Stimulated activated CD4-positive, alpha-beta T cell treated with anti-CD3 and anti-CD28 coated beads, Interleukin-2, amount 100 ng/mL, for 24 hours (primary cell): ENCODE measurements at regions not wholly inside any gene's neighbourhood (a gene's known extent, or its start where the extent isn't known, plus 50 kb on each side); places are given as distances from the start of the nearest gene placed in this dataset.
"Not testable (repeated sequence)": the region's sequence is repeated elsewhere in the genome, so short reads cannot be mapped to it uniquely, and the experiment has no call there.

Experiments used
- DNase-seq, 2 donors: peaks; one replicate each; pipeline ENCODE4 v3.0.0-alpha.2; 2020

DNA sequence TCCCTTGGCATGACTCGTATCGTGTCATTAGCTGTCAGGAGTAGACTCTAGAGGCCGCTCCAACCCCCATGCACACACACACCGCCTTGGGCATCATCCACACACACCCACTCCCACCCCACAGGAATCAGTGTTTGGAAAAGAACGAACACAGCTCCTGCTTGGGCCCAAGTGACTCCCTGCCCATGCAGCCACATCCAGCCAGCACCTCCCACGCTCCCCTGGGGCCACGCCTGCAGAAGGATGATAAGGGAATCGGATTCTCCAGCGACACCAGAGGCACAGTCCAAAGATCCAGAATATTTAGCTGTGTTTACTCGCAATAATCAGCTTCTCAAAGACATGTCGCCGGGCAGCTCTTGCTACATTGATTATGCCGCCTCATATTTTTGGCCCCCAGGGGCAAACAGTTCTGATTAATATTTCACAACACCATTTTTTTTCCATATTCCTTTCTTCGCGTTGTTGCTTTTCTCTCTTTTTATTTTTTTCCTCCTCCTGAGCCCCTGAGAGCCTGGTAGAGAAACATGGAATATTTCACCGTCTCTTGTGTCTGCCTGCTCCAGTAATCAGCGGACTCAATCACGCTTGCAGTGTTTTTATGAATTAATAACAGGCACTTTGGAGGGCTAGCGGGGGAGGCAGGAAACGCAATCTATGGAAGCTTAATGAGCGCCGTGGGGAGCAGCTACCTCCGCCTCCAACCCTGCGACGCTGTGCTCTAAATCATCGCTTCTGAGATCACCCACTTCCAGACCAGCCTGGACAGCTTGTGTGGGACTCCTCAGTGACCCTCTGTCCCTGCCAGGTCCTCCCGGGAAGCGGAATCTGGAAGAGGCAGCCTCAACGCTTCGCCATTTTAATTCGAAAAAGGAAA is 221.4 kb downstream of the TLE3 start:
- no peak for DNase-seq

GRCh38 chr15:69879963-69880362 is 217.8 kb downstream of the TLE3 start:
- DNase-seq: not testable (repeated sequence)

- DNase-seq: no peak
Observed at GRCh38 chr15:69880571-69881301, 217.0 kb downstream of the TLE3 start.

DNA sequence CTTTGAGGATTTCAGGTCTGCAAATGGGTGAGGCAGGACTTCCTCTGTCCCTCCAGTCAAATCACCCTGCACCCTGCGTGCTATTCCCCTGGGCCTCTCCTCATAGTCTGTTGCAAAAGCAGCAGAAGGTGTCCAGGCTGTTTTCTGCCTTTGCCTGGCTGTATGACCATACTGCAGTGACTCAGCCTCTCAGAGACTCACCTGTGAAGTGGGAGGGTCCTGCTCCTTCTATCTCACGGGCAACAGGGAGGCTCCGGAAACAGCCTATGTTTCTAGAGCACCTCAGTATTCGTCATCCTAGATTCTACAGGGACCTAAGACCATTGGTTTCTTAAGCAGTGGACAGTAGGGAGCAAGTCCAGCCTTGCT is 216.4 kb downstream of the TLE3 start:
- no peak for DNase-seq

DNA sequence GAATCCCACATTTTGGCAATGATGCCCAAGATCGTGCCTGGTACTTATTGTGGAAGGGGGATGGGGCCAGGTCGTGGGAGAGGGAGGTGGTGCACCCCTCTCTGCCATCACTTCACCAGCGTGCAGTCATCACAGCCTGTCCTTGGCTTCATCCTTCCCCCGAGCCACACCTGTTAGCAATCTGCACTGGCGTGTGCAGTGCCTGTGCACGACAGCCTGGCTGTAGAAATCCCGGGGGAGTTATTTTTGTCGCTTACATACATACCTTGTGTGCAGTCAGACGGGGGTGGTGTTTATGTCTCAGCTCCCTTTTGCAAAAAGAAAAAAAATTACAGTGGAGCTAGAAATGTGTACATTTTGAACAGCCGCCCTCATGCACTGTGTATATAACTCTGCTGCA is 216.0 kb downstream of the TLE3 start:
- no peak for DNase-seq

DNA sequence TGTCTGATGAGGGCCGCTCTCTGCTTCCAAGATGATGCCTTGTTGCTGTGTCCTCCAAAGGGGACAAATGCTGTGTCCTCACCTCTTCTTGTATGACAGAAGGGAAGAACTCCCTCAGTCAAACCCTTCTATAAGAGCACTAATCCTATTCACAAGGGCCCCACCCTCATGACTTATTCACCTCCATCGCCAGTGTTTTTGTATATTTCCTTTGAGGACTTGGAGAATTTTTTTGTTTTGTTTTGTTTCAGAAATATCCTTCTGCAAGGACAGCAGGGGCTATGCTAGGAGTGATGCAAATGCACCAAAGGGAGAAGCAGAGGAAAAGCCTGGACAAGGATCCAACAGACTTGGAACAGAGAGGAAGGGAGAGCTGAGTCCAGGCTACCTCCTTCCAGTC is 214.4 kb downstream of the TLE3 start:
- DNase-seq: no peak

GRCh38 chr15:69885173-69885955 is 212.4 kb downstream of the TLE3 start:
- DNase-seq: no peak

- DNase-seq: no peak
Observed at GRCh38 chr15:69887009-69887408, 210.7 kb downstream of the TLE3 start.

GRCh38 chr15:69887553-69887952 is 210.2 kb downstream of the TLE3 start:
- no peak for DNase-seq

- no peak for DNase-seq
Observed at GRCh38 chr15:69888406-69888805, 209.3 kb downstream of the TLE3 start.

- no peak for DNase-seq
Observed at GRCh38 chr15:69891070-69891536, 206.6 kb downstream of the TLE3 start.

DNA sequence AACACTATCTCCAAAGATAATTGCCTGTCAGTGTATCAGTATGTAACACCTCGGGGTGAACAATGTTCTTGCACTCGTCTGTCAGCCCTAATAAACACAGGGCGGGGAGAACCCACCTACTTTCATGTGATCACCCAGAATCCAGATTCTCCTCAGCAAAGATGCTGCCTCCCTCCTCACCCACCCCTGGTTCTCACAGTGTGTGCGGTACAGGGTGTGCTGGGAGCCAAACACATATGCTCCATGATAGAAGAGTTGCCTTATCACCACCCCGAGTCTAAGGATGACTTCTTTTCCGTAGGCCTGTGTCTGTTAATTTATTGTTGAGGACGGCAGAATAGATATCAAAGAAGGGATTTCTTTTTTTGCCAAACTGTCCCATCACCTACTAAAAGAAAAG is 206.1 kb downstream of the TLE3 start:
- DNase-seq: no peak

GRCh38 chr15:69892351-69892750 is 205.4 kb downstream of the TLE3 start:
- no peak for DNase-seq

DNA sequence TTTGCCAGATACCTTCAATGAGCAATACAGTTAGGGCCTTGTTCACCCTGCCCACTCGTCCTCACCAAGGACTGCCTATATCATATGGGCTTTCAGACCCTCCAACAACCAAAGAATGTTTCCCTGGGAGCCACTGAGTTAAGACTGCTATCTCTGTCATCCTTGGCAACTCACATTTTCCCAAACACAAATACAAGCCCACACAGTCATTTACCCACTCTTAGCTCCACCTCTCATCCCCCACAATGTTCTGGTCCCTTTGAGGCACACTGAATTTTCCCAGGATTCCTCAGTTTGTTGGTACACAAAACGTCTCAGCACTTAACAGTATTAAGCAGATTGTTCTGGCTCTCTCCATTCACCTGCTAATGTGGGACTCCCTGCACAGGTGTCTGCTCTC is 204.6 kb downstream of the TLE3 start:
- DNase-seq: no peak

DNA sequence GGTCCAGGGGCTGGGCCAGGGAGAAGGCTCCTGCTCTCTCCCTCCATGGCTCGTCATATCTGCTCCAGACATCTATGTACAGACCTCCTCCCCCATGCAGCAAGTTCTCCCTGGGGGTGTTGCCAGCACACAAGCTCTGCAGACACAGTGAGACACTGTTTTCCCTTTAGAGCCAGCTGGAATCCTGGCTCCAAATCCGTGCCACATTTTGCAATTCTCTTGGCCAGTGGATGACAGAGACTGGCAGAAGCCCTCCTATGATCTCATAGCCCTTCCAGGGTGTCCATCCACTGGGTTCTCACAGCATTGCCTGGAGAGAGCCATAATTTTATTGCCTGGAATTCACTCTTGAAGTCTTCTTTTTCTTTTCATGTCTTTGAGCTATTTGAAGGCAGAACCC is 203.9 kb downstream of the TLE3 start:
- DNase-seq: no peak

GRCh38 chr15:69895202-69895601 is 202.5 kb downstream of the TLE3 start:
- DNase-seq: no peak

- DNase-seq: no peak
Observed at GRCh38 chr15:69896606-69897005, 201.1 kb downstream of the TLE3 start.

- no peak for DNase-seq
Observed at GRCh38 chr15:69897061-69897460, 200.7 kb downstream of the TLE3 start.

GRCh38 chr15:69897471-69898237 is 200.1 kb downstream of the TLE3 start:
- no peak for DNase-seq

GRCh38 chr15:69898243-69898642 is 199.5 kb downstream of the TLE3 start:
- DNase-seq: no peak

GRCh38 chr15:69902414-69903062 is 195.2 kb downstream of the TLE3 start:
- DNase-seq: no peak
